A673 (cell line): ENCODE measurements at regions not wholly inside any gene's neighbourhood (a gene's known extent, or its start where the extent isn't known, plus 50 kb on each side); places are given as distances from the start of the nearest gene placed in this dataset.

ENCODE experiments used
- BruUV-seq: library from RNA; stranded (reverse); fragments of 400-500 nt; replicated peaks from 2 replicates; lab custom pipeline; 2021; lab: Mats Ljungman, UMichigan
- CTCF ChIA-PET: fragments of 300-600 bp; sonication (Branson Sonifier 250); formaldehyde crosslinking; loops from one replicate; lab custom pipeline; 2022; ENCODE audit warnings: antibody characterized with exemption; lab: Charles Lee
- POLR2A ChIA-PET: fragments of 300-600 bp; sonication (Branson Sonifier 250); formaldehyde crosslinking; loops from one replicate; lab custom pipeline; 2022; ENCODE audit warnings: antibody characterized with exemption; ENCODE audit not compliant: low non-redundant PET; lab: Charles Lee
- DNase-seq: peaks from one replicate; pipeline ENCODE4 v3.0.0-alpha.2; 2015; ENCODE audit warnings: low spot score
- H3K27ac ChIP-seq: fragments of 200-600 bp; sonication (generic); 2 replicates; pipeline ENCODE4 v1.5.1; 2016; ENCODE audit warnings: mixed run types, low read depth, mild to moderate bottlenecking, mixed read lengths, antibody characterized with exemption, low read length; ENCODE audit not compliant: poor library complexity, severe bottlenecking
- H3K27me3 ChIP-seq: fragments of 200-600 bp; sonication (generic); replicated peaks from 2 replicates; pipeline ENCODE4 v1.6.1; 2017; ENCODE audit warnings: mixed run types, low read depth, mild to moderate bottlenecking, mixed read lengths, antibody characterized with exemption, low read length; ENCODE audit not compliant: insufficient read depth, poor library complexity
- H3K36me3 ChIP-seq: fragments of 200-600 bp; sonication (generic); 2 replicates; pipeline ENCODE4 v1.6.1; 2016; ENCODE audit warnings: mixed run types, mild to moderate bottlenecking, mixed read lengths, antibody characterized with exemption, low read length; ENCODE audit not compliant: insufficient read depth, poor library complexity, severe bottlenecking
- H3K4me1 ChIP-seq: fragments of 200-600 bp; sonication (generic); 2 replicates; pipeline ENCODE4 v1.6.1; 2017; ENCODE audit warnings: mixed run types, mild to moderate bottlenecking, mixed read lengths, antibody characterized with exemption, low read length; ENCODE audit not compliant: insufficient read depth, poor library complexity, severe bottlenecking
- H3K4me3 ChIP-seq: fragments of 200-600 bp; sonication (generic); 2 replicates; pipeline ENCODE4 v1.5.1; 2016; ENCODE audit warnings: low read depth, mixed run types, mild to moderate bottlenecking, mixed read lengths, low read length; ENCODE audit not compliant: poor library complexity, severe bottlenecking
- H3K9me3 ChIP-seq: fragments of 200-600 bp; sonication (generic); 2 replicates; pipeline ENCODE4 v1.6.1; 2016; ENCODE audit warnings: mixed run types, low read depth, mild to moderate bottlenecking, mixed read lengths, antibody characterized with exemption, low read length; ENCODE audit not compliant: poor library complexity, severe bottlenecking
- CTCF ChIP-seq: fragments of 300-800, 200-600 bp; sonication (generic); conservative IDR thresholded peaks from 2 replicates; pipeline ENCODE4 v1.5.1; 2017; ENCODE audit warnings: low read depth, mild to moderate bottlenecking, antibody characterized with exemption, low read length, moderate library complexity, mixed read lengths
- EZH2 ChIP-seq: fragments of 200-600 bp; sonication (generic); IDR thresholded peaks from 2 replicates; pipeline ENCODE4 v1.6.1; 2017; ENCODE audit warnings: borderline replicate concordance, low read depth, mild to moderate bottlenecking, mixed read lengths, antibody characterized with exemption, low read length; ENCODE audit not compliant: poor library complexity, severe bottlenecking
- intact Hi-C: fragments of 100-400 bp; cut with micrococcal nuclease; formaldehyde crosslinking; loops from one replicate; pipeline ENCODE4 v1.10.0; 2022; ENCODE audit not compliant: unreplicated experiment

DNA sequence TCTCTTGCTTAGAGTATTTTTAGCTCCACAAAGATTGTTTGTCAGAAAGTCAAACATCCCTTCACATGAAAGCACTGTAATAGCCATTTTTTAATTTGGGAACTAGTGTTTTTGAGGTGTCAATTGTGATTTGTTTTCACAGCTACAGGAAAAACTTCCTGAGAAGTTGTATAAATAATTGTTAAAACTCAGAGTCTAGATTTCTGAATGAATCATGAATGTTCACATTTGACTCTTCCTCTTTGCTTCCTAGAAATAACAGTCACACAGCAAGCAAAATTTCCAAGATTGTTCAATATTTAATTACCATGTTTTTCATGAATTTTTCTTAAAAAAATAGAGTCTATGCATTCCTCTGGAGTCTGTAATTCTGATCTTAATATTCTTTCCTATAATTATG is 156.9 kb upstream of the SLC7A11 start:
- Histone ChIP-seq H3K36me3 (no peaks in the 10 kb centered on the region), H3K4me3 (no peak overlapping the region), H3K4me1 (no peaks in the 10 kb centered on the region), H3K27me3 (no peaks in the 10 kb centered on the region), H3K27ac (no peak overlapping the region), H3K9me3 (no peaks in the 10 kb centered on the region)
- DNase-seq, result no peak
- intact Hi-C loops, result no loop called here
- BruUV-seq, result no TSS peak
- TF ChIP-seq EZH2 (no peak), CTCF (no peak)
- CTCF ChIA-PET, result no interaction called here
- POLR2A ChIA-PET, result no interaction called here

- intact Hi-C loops, result no loop called here
- Histone ChIP-seq H3K27ac (no peak overlapping the region), H3K27me3 (no peaks in the 10 kb centered on the region), H3K4me3 (no peak overlapping the region), H3K4me1 (no peaks in the 10 kb centered on the region), H3K36me3 (no peaks in the 10 kb centered on the region), H3K9me3 (no peaks in the 10 kb centered on the region)
- CTCF ChIA-PET, result no interaction called here
- DNase-seq, result no peak
- BruUV-seq, result no TSS peak
- no peak for TF ChIP-seq EZH2
- no peak for TF ChIP-seq CTCF
- POLR2A ChIA-PET, result no interaction called here
These were observed 156.2 kb upstream of the SLC7A11 start for GRCh38 chr4:138398322-138398721.

DNA sequence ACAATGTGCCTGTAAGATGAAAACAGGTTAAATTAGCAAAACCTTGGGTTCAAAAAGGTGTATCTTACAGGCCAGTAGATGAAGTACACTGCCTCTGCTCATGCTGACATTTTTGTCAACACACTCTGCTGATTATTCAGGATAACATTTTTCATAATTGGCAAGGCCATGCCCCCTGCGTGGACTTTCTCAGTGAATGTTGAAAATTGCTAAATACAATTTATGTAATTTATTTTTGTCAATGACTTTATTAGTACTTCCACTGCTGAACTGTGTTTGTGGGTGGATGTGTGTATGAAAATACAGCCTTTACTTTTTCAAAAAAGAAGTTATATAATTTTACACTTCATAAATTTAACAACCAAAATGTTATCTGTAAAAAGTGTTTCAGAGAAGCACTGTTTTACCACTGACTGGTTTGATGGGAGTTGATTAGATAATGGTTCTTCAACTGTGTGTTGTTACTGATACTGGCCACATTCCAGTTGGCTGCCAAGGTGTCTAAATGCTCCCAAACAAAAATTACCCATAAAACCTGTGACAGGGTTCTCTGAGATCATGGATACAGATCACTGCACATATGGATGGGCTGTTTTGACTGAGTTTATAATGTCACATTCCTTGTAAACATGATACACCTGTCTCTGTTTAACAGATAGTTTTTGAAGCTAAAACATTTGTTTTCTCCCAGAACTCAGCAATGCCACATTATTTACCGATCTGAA is 151.9 kb upstream of the SLC7A11 start:
- TF ChIP-seq CTCF, result no peak
- no peak for TF ChIP-seq EZH2
- BruUV-seq, result no TSS peak
- H3K27ac ChIP-seq, result no peak overlapping the region
- intact Hi-C loops, result no loop called here
- no peaks in the 10 kb centered on the region for H3K9me3 ChIP-seq
- DNase-seq, result no peak
- no peaks in the 10 kb centered on the region for H3K36me3 ChIP-seq
- ChIA-PET CTCF (no interaction called here), POLR2A (no interaction called here)
- no peak overlapping the region for H3K4me3 ChIP-seq
- H3K4me1 ChIP-seq, result peaks cover 5% of the 10 kb centered on the region
- H3K27me3 ChIP-seq, result no peaks in the 10 kb centered on the region
